ENCODE measurements at regions not wholly inside any gene's neighbourhood (a gene's known extent, or its start where the extent isn't known, plus 50 kb on each side); places are given as distances from the start of the nearest gene placed in this dataset.

DNA sequence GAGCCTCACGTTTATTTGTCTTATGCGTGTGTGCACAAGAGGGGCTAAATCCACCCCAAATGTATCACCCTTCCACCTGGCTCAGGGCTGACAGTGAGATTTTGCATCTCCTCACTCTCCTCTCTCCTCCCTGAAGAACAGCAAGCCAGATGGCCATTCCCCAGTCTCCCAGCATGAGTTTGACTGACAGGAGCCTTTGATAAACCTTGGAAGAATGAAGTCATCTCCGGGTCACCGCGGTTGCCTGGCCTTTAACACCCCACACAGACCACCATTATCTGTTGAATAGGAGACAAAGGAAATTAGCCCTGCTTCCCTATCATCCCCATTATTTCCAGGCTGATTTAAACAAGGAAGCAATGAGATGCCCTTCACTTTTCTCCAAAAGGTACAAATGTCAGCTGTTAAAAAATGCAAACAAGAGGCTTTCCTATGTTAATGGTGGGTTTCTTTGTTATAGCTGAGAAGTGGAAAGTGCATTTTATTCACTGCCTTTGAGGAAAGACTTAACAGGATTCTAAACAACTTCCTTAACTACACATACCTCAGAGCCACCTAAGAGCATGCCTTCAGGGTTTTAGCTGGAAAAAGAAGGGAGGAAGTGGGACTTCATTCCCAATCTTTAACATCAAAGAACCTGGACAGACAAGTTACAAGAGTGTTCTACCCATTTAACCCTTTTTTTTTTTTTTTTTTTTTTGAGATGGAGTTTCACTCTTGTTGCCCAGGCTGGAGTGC, 524.8 kb upstream of the ID4 start:
- no peaks in the 10 kb centered on the region; the same call in 2 of the 3 replicates for H3K9me3 ChIP-seq (replicated peaks; ENCODE audit: control insufficient read depth, insufficient read depth, low read length)
- RAD21 ChIA-PET (ENCODE audit: unreplicated experiment): no interaction called here
- no peak for FAIRE-seq
- no peaks in the 10 kb centered on the region for H3K4me1 ChIP-seq (ENCODE audit: control insufficient read depth, insufficient read depth, low read length)
- in situ Hi-C loops (cut with MboI): no loop called here
- SMC1A ChIA-PET (ENCODE audit: uncharacterized antibody, unreplicated experiment): interaction anchor here (1.0 kb wide), 1 partner anchor 40 kb away, joined by 3 read pairs; no protein-coding TSS in a partner anchor
- no peak overlapping the region for H3K9ac ChIP-seq (ENCODE audit: control insufficient read depth, insufficient read depth, low read length)
- no peaks in the 10 kb centered on the region for H4K20me1 ChIP-seq (ENCODE audit: control insufficient read depth, insufficient read depth)
- no peaks in the 10 kb centered on the region for H3K79me2 ChIP-seq (ENCODE audit: control insufficient read depth, insufficient read depth, low read length)
- no peak overlapping the region for H3K4me3 ChIP-seq
- H3K27ac ChIP-seq (ENCODE audit: control insufficient read depth, insufficient read depth): no peak overlapping the region
- ATAC-seq: no peak
- POLR2A ChIA-PET: no interaction called here
- no peak for DNase-seq (ENCODE audit: low read depth, low spot score)
- H3K36me3 ChIP-seq (ENCODE audit: control insufficient read depth in 2 of 2, insufficient read depth in 2 of 2, low read length in 1 of 2): no peaks in the 10 kb centered on the region
- H3K27me3 ChIP-seq (replicated peaks in 1 of 2; ENCODE audit: control insufficient read depth in 2 of 2, insufficient read depth in 2 of 2, low read length in 1 of 2): no peaks in the 10 kb centered on the region
- CTCF ChIA-PET: no interaction called here
- no TSS peak for BruUV-seq (replicated peaks)
- H3K4me2 ChIP-seq (ENCODE audit: control insufficient read depth, insufficient read depth): no peak overlapping the region
- TF ChIP-seq SPI1 (IDR thresholded peaks at IDR 0.05; ENCODE audit: borderline replicate concordance, insufficient read depth, low read depth, low read length) (no peak), HDGF (IDR thresholded peaks at IDR 0.05) (no peak), WRNIP1 (IDR thresholded peaks at IDR 0.05; ENCODE audit: borderline replicate concordance, low read depth, low read length) (no peak), RFX5 (IDR thresholded peaks at IDR 0.05; ENCODE audit: low read depth, low read length) (no peak), STAT1 (conservative IDR thresholded peaks at IDR 0.05) (no peak), ZNF207 (IDR thresholded peaks at IDR 0.05; ENCODE audit: borderline replicate concordance) (no peak), HCFC1 (IDR thresholded peaks at IDR 0.05; ENCODE audit: low read length) (no peak), BCL11A (IDR thresholded peaks at IDR 0.05; ENCODE audit: low read depth, low read length) (no peak)
- TF ChIP-seq, protein P1, sequence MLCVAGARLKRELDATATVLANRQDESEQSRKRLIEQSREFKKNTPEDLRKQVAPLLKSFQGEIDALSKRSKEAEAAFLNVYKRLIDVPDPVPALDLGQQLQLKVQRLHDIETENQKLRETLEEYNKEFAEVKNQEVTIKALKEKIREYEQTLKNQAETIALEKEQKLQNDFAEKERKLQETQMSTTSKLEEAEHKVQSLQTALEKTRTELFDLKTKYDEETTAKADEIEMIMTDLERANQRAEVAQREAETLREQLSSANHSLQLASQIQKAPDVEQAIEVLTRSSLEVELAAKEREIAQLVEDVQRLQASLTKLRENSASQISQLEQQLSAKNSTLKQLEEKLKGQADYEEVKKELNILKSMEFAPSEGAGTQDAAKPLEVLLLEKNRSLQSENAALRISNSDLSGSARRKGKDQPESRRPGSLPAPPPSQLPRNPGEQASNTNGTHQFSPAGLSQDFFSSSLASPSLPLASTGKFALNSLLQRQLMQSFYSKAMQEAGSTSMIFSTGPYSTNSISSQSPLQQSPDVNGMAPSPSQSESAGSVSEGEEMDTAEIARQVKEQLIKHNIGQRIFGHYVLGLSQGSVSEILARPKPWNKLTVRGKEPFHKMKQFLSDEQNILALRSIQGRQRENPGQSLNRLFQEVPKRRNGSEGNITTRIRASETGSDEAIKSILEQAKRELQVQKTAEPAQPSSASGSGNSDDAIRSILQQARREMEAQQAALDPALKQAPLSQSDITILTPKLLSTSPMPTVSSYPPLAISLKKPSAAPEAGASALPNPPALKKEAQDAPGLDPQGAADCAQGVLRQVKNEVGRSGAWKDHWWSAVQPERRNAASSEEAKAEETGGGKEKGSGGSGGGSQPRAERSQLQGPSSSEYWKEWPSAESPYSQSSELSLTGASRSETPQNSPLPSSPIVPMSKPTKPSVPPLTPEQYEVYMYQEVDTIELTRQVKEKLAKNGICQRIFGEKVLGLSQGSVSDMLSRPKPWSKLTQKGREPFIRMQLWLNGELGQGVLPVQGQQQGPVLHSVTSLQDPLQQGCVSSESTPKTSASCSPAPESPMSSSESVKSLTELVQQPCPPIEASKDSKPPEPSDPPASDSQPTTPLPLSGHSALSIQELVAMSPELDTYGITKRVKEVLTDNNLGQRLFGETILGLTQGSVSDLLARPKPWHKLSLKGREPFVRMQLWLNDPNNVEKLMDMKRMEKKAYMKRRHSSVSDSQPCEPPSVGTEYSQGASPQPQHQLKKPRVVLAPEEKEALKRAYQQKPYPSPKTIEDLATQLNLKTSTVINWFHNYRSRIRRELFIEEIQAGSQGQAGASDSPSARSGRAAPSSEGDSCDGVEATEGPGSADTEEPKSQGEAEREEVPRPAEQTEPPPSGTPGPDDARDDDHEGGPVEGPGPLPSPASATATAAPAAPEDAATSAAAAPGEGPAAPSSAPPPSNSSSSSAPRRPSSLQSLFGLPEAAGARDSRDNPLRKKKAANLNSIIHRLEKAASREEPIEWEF (IDR thresholded peaks at IDR 0.05; ENCODE audit: insufficient replicate concordance, low read depth, low read length): no peak
- TF ChIP-seq, protein P2, sequence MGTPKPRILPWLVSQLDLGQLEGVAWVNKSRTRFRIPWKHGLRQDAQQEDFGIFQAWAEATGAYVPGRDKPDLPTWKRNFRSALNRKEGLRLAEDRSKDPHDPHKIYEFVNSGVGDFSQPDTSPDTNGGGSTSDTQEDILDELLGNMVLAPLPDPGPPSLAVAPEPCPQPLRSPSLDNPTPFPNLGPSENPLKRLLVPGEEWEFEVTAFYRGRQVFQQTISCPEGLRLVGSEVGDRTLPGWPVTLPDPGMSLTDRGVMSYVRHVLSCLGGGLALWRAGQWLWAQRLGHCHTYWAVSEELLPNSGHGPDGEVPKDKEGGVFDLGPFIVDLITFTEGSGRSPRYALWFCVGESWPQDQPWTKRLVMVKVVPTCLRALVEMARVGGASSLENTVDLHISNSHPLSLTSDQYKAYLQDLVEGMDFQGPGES (IDR thresholded peaks at IDR 0.05): no peak
- intact Hi-C loops (cut with micrococcal nuclease; ENCODE audit: unreplicated experiment): no loop called here
- no peak overlapping the region for H2AFZ ChIP-seq (ENCODE audit: control insufficient read depth, low read depth, low read length)
- 20% methylated on average over 5 of the region's 5 CpGs for WGBS (ENCODE audit: insufficient coverage, insufficient replicate concordance, low lambda C conversion rate, missing lambda C conversion rate)

Data from GM12878 (cell line).